ENCODE measurements at regions not wholly inside any gene's neighbourhood (a gene's known extent, or its start where the extent isn't known, plus 50 kb on each side); places are given as distances from the start of the nearest gene placed in this dataset.

DNA sequence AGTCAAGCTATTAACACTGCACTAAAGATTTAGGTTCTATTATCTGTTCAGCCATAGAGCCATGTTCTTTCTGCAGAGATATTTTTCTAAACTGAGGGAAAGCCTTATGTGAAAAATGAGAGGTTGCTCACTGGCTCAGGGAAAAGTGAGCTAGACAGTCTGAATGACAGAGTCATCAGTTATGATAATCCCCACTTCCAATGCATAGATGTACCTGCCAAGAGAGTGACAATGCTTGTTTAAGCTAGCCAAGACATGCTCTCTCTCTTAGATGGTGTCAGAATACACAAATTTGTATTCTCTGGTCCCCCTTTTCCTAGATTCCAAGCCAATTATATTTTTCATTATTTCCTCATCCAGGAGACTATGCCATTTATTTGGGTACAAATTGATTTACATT is 176.9 kb upstream of the FRMD6 start:
- H4K20me1 ChIP-seq (replicated peaks; ENCODE audit: insufficient read depth) = no peaks in the 10 kb centered on the region
- Mint-ChIP-seq H3K27me3 (ENCODE audit: insufficient read depth, low read depth, poor library complexity) (peaks cover 5% of the 10 kb centered on the region), H3K27ac (no peak overlapping the region), H3K4me1 (peaks cover 6% of the 10 kb centered on the region), H3K4me3 (no peak overlapping the region), H3K9me3 (peaks cover 3% of the 10 kb centered on the region; the same call in 1 of the 3 replicates), H3K36me3 (ENCODE audit: low read depth) (no peaks in the 10 kb centered on the region)
- H3K27me3 ChIP-seq (ENCODE audit: insufficient read depth) = no peaks in the 10 kb centered on the region
- peaks cover 7% of the 10 kb centered on the region for H3K4me1 ChIP-seq (ENCODE audit: insufficient read depth)
- no peak for DNase-seq (ENCODE audit: low spot score)
- TF ChIP-seq, protein P1, sequence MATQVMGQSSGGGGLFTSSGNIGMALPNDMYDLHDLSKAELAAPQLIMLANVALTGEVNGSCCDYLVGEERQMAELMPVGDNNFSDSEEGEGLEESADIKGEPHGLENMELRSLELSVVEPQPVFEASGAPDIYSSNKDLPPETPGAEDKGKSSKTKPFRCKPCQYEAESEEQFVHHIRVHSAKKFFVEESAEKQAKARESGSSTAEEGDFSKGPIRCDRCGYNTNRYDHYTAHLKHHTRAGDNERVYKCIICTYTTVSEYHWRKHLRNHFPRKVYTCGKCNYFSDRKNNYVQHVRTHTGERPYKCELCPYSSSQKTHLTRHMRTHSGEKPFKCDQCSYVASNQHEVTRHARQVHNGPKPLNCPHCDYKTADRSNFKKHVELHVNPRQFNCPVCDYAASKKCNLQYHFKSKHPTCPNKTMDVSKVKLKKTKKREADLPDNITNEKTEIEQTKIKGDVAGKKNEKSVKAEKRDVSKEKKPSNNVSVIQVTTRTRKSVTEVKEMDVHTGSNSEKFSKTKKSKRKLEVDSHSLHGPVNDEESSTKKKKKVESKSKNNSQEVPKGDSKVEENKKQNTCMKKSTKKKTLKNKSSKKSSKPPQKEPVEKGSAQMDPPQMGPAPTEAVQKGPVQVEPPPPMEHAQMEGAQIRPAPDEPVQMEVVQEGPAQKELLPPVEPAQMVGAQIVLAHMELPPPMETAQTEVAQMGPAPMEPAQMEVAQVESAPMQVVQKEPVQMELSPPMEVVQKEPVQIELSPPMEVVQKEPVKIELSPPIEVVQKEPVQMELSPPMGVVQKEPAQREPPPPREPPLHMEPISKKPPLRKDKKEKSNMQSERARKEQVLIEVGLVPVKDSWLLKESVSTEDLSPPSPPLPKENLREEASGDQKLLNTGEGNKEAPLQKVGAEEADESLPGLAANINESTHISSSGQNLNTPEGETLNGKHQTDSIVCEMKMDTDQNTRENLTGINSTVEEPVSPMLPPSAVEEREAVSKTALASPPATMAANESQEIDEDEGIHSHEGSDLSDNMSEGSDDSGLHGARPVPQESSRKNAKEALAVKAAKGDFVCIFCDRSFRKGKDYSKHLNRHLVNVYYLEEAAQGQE (IDR thresholded peaks at IDR 0.05; ENCODE audit: unreplicated experiment) = no peak
- TF ChIP-seq CREB1 (CRISPR knock-in tag; IDR thresholded peaks at IDR 0.05; ENCODE audit: low read depth) (no peak), EZH2phosphoT487 (IDR thresholded peaks at IDR 0.05; ENCODE audit: unreplicated experiment) (no peak), ZNF331 (CRISPR knock-in tag; IDR thresholded peaks at IDR 0.05; ENCODE audit: low read depth) (no peak), STAT1 (IDR thresholded peaks at IDR 0.05; ENCODE audit: unreplicated experiment) (no peak), JUNB (IDR thresholded peaks at IDR 0.05; ENCODE audit: unreplicated experiment) (no peak), EZH2 (IDR thresholded peaks at IDR 0.05; ENCODE audit: low read depth, unreplicated experiment) (no peak), ZNF114 (CRISPR knock-in tag; IDR thresholded peaks at IDR 0.05) (no peak), NANOG (IDR thresholded peaks at IDR 0.05; ENCODE audit: borderline replicate concordance) (no peak), POLR2AphosphoS5 (IDR thresholded peaks at IDR 0.05; ENCODE audit: low read depth) (no peak)
- TF ChIP-seq, protein P2, sequence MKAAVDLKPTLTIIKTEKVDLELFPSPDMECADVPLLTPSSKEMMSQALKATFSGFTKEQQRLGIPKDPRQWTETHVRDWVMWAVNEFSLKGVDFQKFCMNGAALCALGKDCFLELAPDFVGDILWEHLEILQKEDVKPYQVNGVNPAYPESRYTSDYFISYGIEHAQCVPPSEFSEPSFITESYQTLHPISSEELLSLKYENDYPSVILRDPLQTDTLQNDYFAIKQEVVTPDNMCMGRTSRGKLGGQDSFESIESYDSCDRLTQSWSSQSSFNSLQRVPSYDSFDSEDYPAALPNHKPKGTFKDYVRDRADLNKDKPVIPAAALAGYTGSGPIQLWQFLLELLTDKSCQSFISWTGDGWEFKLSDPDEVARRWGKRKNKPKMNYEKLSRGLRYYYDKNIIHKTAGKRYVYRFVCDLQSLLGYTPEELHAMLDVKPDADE (IDR thresholded peaks at IDR 0.05) = no peak
- TF ChIP-seq, protein P3, sequence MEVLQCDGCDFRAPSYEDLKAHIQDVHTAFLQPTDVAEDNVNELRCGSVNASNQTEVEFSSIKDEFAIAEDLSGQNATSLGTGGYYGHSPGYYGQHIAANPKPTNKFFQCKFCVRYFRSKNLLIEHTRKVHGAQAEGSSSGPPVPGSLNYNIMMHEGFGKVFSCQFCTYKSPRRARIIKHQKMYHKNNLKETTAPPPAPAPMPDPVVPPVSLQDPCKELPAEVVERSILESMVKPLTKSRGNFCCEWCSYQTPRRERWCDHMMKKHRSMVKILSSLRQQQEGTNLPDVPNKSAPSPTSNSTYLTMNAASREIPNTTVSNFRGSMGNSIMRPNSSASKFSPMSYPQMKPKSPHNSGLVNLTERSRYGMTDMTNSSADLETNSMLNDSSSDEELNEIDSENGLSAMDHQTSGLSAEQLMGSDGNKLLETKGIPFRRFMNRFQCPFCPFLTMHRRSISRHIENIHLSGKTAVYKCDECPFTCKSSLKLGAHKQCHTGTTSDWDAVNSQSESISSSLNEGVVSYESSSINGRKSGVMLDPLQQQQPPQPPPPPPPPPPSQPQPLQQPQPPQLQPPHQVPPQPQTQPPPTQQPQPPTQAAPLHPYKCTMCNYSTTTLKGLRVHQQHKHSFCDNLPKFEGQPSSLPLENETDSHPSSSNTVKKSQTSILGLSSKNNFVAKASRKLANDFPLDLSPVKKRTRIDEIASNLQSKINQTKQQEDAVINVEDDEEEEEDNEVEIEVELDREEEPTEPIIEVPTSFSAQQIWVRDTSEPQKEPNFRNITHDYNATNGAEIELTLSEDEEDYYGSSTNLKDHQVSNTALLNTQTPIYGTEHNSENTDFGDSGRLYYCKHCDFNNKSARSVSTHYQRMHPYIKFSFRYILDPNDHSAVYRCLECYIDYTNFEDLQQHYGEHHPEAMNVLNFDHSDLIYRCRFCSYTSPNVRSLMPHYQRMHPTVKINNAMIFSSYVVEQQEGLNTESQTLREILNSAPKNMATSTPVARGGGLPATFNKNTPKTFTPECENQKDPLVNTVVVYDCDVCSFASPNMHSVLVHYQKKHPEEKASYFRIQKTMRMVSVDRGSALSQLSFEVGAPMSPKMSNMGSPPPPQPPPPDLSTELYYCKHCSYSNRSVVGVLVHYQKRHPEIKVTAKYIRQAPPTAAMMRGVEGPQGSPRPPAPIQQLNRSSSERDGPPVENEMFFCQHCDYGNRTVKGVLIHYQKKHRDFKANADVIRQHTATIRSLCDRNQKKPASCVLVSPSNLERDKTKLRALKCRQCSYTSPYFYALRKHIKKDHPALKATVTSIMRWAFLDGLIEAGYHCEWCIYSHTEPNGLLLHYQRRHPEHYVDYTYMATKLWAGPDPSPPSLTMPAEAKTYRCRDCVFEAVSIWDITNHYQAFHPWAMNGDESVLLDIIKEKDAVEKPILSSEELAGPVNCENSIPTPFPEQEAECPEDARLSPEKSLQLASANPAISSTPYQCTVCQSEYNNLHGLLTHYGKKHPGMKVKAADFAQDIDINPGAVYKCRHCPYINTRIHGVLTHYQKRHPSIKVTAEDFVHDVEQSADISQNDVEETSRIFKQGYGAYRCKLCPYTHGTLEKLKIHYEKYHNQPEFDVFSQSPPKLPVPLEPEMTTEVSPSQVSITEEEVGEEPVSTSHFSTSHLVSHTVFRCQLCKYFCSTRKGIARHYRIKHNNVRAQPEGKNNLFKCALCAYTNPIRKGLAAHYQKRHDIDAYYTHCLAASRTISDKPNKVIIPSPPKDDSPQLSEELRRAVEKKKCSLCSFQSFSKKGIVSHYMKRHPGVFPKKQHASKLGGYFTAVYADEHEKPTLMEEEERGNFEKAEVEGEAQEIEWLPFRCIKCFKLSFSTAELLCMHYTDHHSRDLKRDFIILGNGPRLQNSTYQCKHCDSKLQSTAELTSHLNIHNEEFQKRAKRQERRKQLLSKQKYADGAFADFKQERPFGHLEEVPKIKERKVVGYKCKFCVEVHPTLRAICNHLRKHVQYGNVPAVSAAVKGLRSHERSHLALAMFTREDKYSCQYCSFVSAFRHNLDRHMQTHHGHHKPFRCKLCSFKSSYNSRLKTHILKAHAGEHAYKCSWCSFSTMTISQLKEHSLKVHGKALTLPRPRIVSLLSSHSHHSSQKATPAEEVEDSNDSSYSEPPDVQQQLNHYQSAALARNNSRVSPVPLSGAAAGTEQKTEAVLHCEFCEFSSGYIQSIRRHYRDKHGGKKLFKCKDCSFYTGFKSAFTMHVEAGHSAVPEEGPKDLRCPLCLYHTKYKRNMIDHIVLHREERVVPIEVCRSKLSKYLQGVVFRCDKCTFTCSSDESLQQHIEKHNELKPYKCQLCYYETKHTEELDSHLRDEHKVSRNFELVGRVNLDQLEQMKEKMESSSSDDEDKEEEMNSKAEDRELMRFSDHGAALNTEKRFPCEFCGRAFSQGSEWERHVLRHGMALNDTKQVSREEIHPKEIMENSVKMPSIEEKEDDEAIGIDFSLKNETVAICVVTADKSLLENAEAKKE (CRISPR knock-in tag; IDR thresholded peaks at IDR 0.05) = no peak
- TF ChIP-seq, protein P4, sequence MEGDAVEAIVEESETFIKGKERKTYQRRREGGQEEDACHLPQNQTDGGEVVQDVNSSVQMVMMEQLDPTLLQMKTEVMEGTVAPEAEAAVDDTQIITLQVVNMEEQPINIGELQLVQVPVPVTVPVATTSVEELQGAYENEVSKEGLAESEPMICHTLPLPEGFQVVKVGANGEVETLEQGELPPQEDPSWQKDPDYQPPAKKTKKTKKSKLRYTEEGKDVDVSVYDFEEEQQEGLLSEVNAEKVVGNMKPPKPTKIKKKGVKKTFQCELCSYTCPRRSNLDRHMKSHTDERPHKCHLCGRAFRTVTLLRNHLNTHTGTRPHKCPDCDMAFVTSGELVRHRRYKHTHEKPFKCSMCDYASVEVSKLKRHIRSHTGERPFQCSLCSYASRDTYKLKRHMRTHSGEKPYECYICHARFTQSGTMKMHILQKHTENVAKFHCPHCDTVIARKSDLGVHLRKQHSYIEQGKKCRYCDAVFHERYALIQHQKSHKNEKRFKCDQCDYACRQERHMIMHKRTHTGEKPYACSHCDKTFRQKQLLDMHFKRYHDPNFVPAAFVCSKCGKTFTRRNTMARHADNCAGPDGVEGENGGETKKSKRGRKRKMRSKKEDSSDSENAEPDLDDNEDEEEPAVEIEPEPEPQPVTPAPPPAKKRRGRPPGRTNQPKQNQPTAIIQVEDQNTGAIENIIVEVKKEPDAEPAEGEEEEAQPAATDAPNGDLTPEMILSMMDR (conservative IDR thresholded peaks at IDR 0.05; ENCODE audit: low read depth in 2 of 2) = no peak
- ATAC-seq = no peak
- no peak overlapping the region for H3K27ac ChIP-seq (ENCODE audit: low read depth)
- H3K9me2 ChIP-seq (ENCODE audit: insufficient read depth) = no peaks in the 10 kb centered on the region; the same call in 1 of the 2 replicates
- H3K4me2 ChIP-seq = no peak overlapping the region
- no peak overlapping the region for H2AFZ ChIP-seq
- no peaks in the 10 kb centered on the region for H3F3A ChIP-seq (replicated peaks; ENCODE audit: low read depth)
- H3K4me3 ChIP-seq = no peak overlapping the region
- no peaks in the 10 kb centered on the region for H3K36me3 ChIP-seq (ENCODE audit: insufficient read depth)
- no peaks in the 10 kb centered on the region for H3K79me2 ChIP-seq (replicated peaks; ENCODE audit: insufficient read depth)
